Natural killer cell (primary cell): ENCODE measurements at regions not wholly inside any gene's neighbourhood (a gene's known extent, or its start where the extent isn't known, plus 50 kb on each side); places are given as distances from the start of the nearest gene placed in this dataset.

Experiments used
- ATAC-seq, 3 donors: fragments of 150-1000 bp in 2 of 3; fragments of 200-7000 bp in 1 of 3; cut with Tn5 transposase; 1 replicate in 1 of 3; 2 replicates in 2 of 3; pipeline ENCODE4 v1.10.0; 2021; ENCODE audit warnings: mild to moderate bottlenecking in 2 of 3, moderate library complexity in 2 of 3
- DNase-seq, 2 donors: peaks; one replicate each; pipeline versions ENCODE4 v3.0.0 to v3.0.0-alpha.2; 2013 to 2021; ENCODE audit warnings: mixed read lengths in 1 of 2
- H3K27ac ChIP-seq: one replicate; pipeline ENCODE4 v1.5.1; 2013; ENCODE audit warnings: mild to moderate bottlenecking, low read length
- H3K27me3 ChIP-seq: one replicate; pipeline ENCODE4 v1.6.1; 2013; ENCODE audit warnings: low read length; ENCODE audit not compliant: control insufficient read depth, insufficient read depth
- H3K36me3 ChIP-seq: one replicate; pipeline ENCODE4 v1.6.1; 2013; ENCODE audit warnings: low read length; ENCODE audit not compliant: control insufficient read depth, insufficient read depth
- H3K4me1 ChIP-seq: one replicate; pipeline ENCODE4 v1.6.1; 2013; ENCODE audit warnings: low read length; ENCODE audit not compliant: control insufficient read depth, insufficient read depth
- H3K4me3 ChIP-seq: one replicate; pipeline ENCODE4 v1.5.1; 2013; ENCODE audit warnings: low read length
- H3K9me3 ChIP-seq: one replicate; pipeline ENCODE4 v1.6.1; 2013; ENCODE audit warnings: low read length; ENCODE audit not compliant: control insufficient read depth, insufficient read depth
- H3K27ac Mint-ChIP-seq, 2 donors: one replicate each; pipeline ENCODE4 v1.8.0; 2022; ENCODE audit warnings: mild to moderate bottlenecking in 2 of 2, mixed read lengths in 2 of 2, moderate library complexity in 1 of 2
- H3K27me3 Mint-ChIP-seq, 2 donors: one replicate each; pipeline ENCODE4 v1.8.0; 2022; ENCODE audit warnings: low read depth in 2 of 2, mixed read lengths in 2 of 2
- H3K36me3 Mint-ChIP-seq: one replicate; pipeline ENCODE4 v1.8.0; 2022; ENCODE audit warnings: mixed read lengths
- H3K4me1 Mint-ChIP-seq, 2 donors: one replicate each; pipeline ENCODE4 v1.8.0; 2022; ENCODE audit warnings: mixed read lengths in 2 of 2
- H3K4me3 Mint-ChIP-seq: one replicate; pipeline ENCODE4 v1.8.0; 2022; ENCODE audit warnings: mild to moderate bottlenecking, moderate library complexity, mixed read lengths
- H3K9me3 Mint-ChIP-seq, 2 donors: one replicate each; pipeline ENCODE4 v1.8.0; 2022; ENCODE audit warnings: mixed read lengths in 2 of 2
- WGBS: methylation state at CpG from one replicate; pipeline ENCODE4 v1.1.7; 2013; ENCODE audit warnings: missing lambda C conversion rate; ENCODE audit not compliant: insufficient coverage; 5-methylcytosine and 5-hydroxymethylcytosine counted together
- intact Hi-C: fragments of 100-400 bp; cut with micrococcal nuclease; formaldehyde crosslinking; loops from one replicate; pipeline ENCODE4 v1.14.2; 2022
- TF ChIP-seq, protein P1 (sequence below): fragments of 200-600 bp; IDR thresholded peaks from one replicate; pipeline ENCODE4 v1.8.0; 2022; ENCODE audit warnings: antibody characterized with exemption

DNA sequence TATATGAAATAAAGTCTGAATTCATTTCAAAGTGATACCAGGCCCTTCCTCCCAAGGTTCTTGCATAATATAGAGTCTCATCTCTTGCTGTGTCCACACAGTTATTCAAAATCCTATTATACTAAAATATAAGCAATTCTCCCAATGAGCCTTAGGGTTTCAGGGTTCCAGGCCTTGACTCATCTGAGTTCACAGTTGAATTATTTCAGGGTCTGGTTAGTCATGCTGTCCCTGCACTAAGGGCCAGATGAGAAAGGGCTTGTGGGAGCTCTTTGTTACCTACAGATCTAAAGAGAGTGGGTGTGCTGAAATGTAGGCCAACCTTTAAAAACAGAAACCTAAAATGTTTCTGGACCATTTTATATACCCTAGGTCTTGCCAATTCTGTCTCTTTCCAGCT, 337.5 kb upstream of the LRRC7 start:
- TF ChIP-seq, protein P1, sequence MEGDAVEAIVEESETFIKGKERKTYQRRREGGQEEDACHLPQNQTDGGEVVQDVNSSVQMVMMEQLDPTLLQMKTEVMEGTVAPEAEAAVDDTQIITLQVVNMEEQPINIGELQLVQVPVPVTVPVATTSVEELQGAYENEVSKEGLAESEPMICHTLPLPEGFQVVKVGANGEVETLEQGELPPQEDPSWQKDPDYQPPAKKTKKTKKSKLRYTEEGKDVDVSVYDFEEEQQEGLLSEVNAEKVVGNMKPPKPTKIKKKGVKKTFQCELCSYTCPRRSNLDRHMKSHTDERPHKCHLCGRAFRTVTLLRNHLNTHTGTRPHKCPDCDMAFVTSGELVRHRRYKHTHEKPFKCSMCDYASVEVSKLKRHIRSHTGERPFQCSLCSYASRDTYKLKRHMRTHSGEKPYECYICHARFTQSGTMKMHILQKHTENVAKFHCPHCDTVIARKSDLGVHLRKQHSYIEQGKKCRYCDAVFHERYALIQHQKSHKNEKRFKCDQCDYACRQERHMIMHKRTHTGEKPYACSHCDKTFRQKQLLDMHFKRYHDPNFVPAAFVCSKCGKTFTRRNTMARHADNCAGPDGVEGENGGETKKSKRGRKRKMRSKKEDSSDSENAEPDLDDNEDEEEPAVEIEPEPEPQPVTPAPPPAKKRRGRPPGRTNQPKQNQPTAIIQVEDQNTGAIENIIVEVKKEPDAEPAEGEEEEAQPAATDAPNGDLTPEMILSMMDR, result no peak
- H3K27me3 ChIP-seq, result no peaks in the 10 kb centered on the region
- intact Hi-C loops, result no loop called here
- H3K27ac ChIP-seq, result no peak overlapping the region
- no peak overlapping the region for H3K4me3 ChIP-seq
- Mint-ChIP-seq H3K36me3 (no peaks in the 10 kb centered on the region), H3K27ac (no peak overlapping the region), H3K27me3 (no peaks in the 10 kb centered on the region), H3K4me3 (no peak overlapping the region), H3K9me3 (peaks cover 13 to 16% of the 10 kb centered on the region in 2 donors), H3K4me1 (no peaks in the 10 kb centered on the region)
- no peak for DNase-seq
- H3K9me3 ChIP-seq, result no peaks in the 10 kb centered on the region
- no peaks in the 10 kb centered on the region for H3K36me3 ChIP-seq
- ATAC-seq, result no peak
- H3K4me1 ChIP-seq, result no peaks in the 10 kb centered on the region

DNA sequence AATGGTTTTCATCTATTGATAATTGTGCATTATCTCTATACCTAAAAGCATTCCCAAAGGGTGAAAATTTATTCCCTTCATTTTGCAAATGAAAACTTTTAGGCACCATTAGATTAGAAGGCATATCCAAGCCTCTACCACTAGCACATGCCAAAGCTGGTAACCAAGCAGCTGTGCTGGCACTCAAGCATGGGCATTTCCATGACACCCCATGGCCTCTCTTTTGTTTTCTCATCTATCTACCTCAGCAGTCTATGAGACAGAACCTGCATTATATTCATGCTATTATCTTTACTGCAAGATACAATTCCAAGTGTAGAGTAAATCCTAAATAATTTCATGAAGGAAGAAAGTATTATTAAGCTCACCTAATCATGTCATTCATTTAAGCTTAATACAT, 334.3 kb upstream of the LRRC7 start:
- H3K9me3 ChIP-seq, result no peaks in the 10 kb centered on the region
- no peaks in the 10 kb centered on the region for H3K27me3 ChIP-seq
- Mint-ChIP-seq H3K27me3 (no peaks in the 10 kb centered on the region), H3K4me3 (no peak overlapping the region), H3K4me1 (no peaks in the 10 kb centered on the region), H3K9me3 (peaks cover 18 to 31% of the 10 kb centered on the region in 2 donors), H3K27ac (no peak overlapping the region), H3K36me3 (peaks cover 12% of the 10 kb centered on the region)
- ATAC-seq (no peak), DNase-seq (no peak)
- TF ChIP-seq, protein P1, result no peak
- intact Hi-C loops, result no loop called here
- H3K27ac ChIP-seq, result no peak overlapping the region
- no peaks in the 10 kb centered on the region for H3K36me3 ChIP-seq
- no peak overlapping the region for H3K4me3 ChIP-seq
- no peaks in the 10 kb centered on the region for H3K4me1 ChIP-seq

DNA sequence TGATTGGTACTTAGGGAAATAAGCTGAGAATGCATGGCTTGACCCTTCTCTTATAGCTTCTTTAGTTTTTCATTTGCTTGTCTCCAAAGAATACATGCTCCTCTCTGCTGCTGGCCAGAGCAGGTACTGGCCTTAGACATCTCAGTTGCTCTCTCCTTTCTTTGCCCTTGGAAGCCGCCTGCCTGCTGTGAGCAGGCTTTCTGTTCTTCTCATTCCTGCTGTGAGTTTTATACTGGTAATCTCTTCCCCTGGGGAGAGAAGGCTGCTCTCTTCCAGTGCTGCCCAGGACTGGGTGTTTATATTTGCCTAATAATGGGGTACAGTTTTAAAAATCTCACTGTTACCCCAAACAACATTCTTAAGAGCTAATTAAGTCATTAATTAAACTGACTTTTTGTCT, 323.5 kb upstream of the LRRC7 start:
- Histone ChIP-seq H3K36me3 (no peaks in the 10 kb centered on the region), H3K27ac (no peak overlapping the region), H3K9me3 (no peaks in the 10 kb centered on the region), H3K4me3 (no peak overlapping the region), H3K27me3 (no peaks in the 10 kb centered on the region), H3K4me1 (no peaks in the 10 kb centered on the region)
- H3K36me3 Mint-ChIP-seq, result no peaks in the 10 kb centered on the region
- H3K4me3 Mint-ChIP-seq, result no peak overlapping the region
- no peak for ATAC-seq
- intact Hi-C loops, result no loop called here
- H3K27me3 Mint-ChIP-seq, result no peaks in the 10 kb centered on the region
- H3K27ac Mint-ChIP-seq, result no peak overlapping the region
- TF ChIP-seq, protein P1, result no peak
- no peaks in the 10 kb centered on the region for H3K4me1 Mint-ChIP-seq
- WGBS, result no CpG with 5 or more reads among the region's 1 CpG
- DNase-seq, result no peak
- H3K9me3 Mint-ChIP-seq, result peaks cover 11 to 17% of the 10 kb centered on the region in 2 donors

DNA sequence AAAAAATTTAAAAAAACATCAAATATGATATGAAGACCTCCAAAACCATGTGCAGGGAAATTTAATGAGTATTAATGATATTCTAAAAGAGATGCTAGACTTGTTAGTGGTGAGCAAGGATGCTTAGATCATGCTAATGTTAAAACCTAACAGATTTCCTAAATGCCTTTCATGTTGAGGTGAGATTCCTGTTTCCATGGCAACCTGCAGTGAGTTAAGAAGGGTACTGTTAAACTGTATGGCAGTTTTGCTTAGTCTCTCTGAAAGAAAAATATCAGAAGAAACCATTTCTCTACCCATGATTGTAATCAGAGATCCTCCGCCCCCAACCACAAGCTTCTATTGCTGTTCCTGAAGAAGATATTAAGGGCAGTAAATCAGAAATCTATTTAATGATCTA, 321.6 kb upstream of the LRRC7 start:
- Mint-ChIP-seq H3K9me3 (peaks cover 11 to 18% of the 10 kb centered on the region in 2 donors), H3K27me3 (no peaks in the 10 kb centered on the region), H3K4me3 (no peak overlapping the region), H3K27ac (no peak overlapping the region), H3K36me3 (no peaks in the 10 kb centered on the region), H3K4me1 (no peaks in the 10 kb centered on the region)
- Histone ChIP-seq H3K9me3 (no peaks in the 10 kb centered on the region), H3K27me3 (no peaks in the 10 kb centered on the region), H3K27ac (no peak overlapping the region), H3K4me3 (no peak overlapping the region), H3K36me3 (no peaks in the 10 kb centered on the region), H3K4me1 (no peaks in the 10 kb centered on the region)
- DNase-seq (no peak), ATAC-seq (no peak)
- intact Hi-C loops, result no loop called here
- TF ChIP-seq, protein P1, result no peak
- WGBS, result 100% methylated on average over 1 of the region's 1 CpG
